HEK293 (cell line): ENCODE measurements at regions not wholly inside any gene's neighbourhood (a gene's known extent, or its start where the extent isn't known, plus 50 kb on each side); places are given as distances from the start of the nearest gene placed in this dataset.

Experiments used
- GLI4 ChIP-seq: fragments of 450-650 bp; formaldehyde crosslinking; IDR thresholded peaks from 2 replicates; pipeline ENCODE4 v1.5.1; 2016; ENCODE audit warnings: missing biosample characterization, missing genetic modification characterization
- ZNF121 ChIP-seq: fragments of 450-650 bp; formaldehyde crosslinking; IDR thresholded peaks from 2 replicates; pipeline ENCODE4 v1.5.1; 2016; ENCODE audit warnings: missing biosample characterization, missing genetic modification characterization
- ZNF350 ChIP-seq: fragments of 450-650 bp; formaldehyde crosslinking; IDR thresholded peaks from 2 replicates; pipeline ENCODE4 v1.5.0; 2017; ENCODE audit warnings: missing biosample characterization, mild to moderate bottlenecking, missing genetic modification characterization
- ZNF558 ChIP-seq: fragments of 450-650 bp; formaldehyde crosslinking; IDR thresholded peaks from 2 replicates; pipeline ENCODE4 v1.5.1; 2016; ENCODE audit warnings: missing biosample characterization, missing genetic modification characterization

DNA sequence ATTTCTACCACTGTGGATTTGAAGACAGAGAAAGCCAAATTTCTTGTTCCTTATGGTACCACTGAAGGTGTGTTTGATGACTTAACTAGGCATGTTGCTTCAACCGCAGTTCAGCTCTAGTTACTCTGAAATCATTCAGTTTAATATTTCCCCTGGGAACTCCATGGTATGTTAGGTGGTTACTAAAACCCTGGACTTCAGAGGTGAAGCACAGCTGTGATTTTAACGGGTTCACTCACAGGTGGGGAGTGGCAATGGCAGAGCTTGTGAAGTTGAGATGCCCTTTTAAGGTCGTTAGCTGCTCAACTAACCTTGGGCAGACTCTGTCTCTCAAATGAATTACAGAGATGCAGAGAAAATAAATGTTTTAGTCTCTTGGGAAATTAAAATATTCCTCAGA lies 163.6 kb upstream of the PHYHIPL start:
- TF ChIP-seq GLI4 (tag by site-specific recombination) (no peak), ZNF350 (tag by site-specific recombination) (no peak), ZNF121 (tag by site-specific recombination) (no peak), ZNF558 (tag by site-specific recombination) (no peak)
